Astrocyte (in vitro differentiated cells and primary cell): ENCODE measurements at regions not wholly inside any gene's neighbourhood (a gene's known extent, or its start where the extent isn't known, plus 50 kb on each side); places are given as distances from the start of the nearest gene placed in this dataset.

Source experiments
- EZH2 ChIP-seq: IDR thresholded peaks from 2 replicates; pipeline ENCODE4 v1.6.1; 2012; ENCODE audit warnings: mild to moderate bottlenecking, low read length, inconsistent platforms; ENCODE audit not compliant: insufficient read depth
- TF ChIP-seq, protein P1 (sequence below): IDR thresholded peaks from 2 replicates; pipeline ENCODE4 v1.5.1; 2011; ENCODE audit warnings: low read depth, mild to moderate bottlenecking, inconsistent platforms, low read length, moderate library complexity; ENCODE audit not compliant: insufficient read depth

- TF ChIP-seq, protein P1, sequence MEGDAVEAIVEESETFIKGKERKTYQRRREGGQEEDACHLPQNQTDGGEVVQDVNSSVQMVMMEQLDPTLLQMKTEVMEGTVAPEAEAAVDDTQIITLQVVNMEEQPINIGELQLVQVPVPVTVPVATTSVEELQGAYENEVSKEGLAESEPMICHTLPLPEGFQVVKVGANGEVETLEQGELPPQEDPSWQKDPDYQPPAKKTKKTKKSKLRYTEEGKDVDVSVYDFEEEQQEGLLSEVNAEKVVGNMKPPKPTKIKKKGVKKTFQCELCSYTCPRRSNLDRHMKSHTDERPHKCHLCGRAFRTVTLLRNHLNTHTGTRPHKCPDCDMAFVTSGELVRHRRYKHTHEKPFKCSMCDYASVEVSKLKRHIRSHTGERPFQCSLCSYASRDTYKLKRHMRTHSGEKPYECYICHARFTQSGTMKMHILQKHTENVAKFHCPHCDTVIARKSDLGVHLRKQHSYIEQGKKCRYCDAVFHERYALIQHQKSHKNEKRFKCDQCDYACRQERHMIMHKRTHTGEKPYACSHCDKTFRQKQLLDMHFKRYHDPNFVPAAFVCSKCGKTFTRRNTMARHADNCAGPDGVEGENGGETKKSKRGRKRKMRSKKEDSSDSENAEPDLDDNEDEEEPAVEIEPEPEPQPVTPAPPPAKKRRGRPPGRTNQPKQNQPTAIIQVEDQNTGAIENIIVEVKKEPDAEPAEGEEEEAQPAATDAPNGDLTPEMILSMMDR, result no peak
- TF ChIP-seq EZH2, result no peak
Measured at GRCh38 chr16:27698746-27699145, 148.8 kb downstream of the KATNIP start.
